MCF 10A (cell line): ENCODE measurements at regions not wholly inside any gene's neighbourhood (a gene's known extent, or its start where the extent isn't known, plus 50 kb on each side); places are given as distances from the start of the nearest gene placed in this dataset.

Source experiments
- BruUV-seq: library from RNA; stranded (reverse); fragments of 400-500 nt; replicated peaks from 2 replicates; lab custom pipeline; 2021; lab: Mats Ljungman, UMichigan
- CTCF ChIA-PET: fragments of 300-600 bp; sonication (Branson Sonifier 250); formaldehyde crosslinking; extraction: SDS; loops from one replicate; lab custom pipeline; 2021; ENCODE audit warnings: antibody characterized with exemption, inconsistent platforms; lab: Yijun Ruan, JAX
- POLR2A ChIA-PET: fragments of 300-600, 350-650 bp; sonication (Branson Sonifier 250); formaldehyde crosslinking; extraction: SDS; loops from one replicate; lab custom pipeline; 2020; ENCODE audit warnings: antibody characterized with exemption, inconsistent platforms; lab: Yijun Ruan, JAX
- DNase-seq: peaks from one replicate; pipeline ENCODE4 v3.0.0-alpha.2; 2018; ENCODE audit not compliant: unreplicated experiment
- H3K27ac Mint-ChIP-seq: one replicate; pipeline ENCODE4 v1.8.0; 2022; ENCODE audit warnings: mild to moderate bottlenecking, low read depth, mixed read lengths; ENCODE audit not compliant: unreplicated experiment
- H3K27me3 Mint-ChIP-seq: one replicate; pipeline ENCODE4 v1.8.0; 2022; ENCODE audit warnings: mixed read lengths; ENCODE audit not compliant: insufficient read depth, unreplicated experiment
- H3K36me3 Mint-ChIP-seq: one replicate; pipeline ENCODE4 v1.8.0; 2022; ENCODE audit warnings: mild to moderate bottlenecking, moderate library complexity, mixed read lengths; ENCODE audit not compliant: insufficient read depth, unreplicated experiment
- H3K4me1 Mint-ChIP-seq: one replicate; pipeline ENCODE4 v1.8.0; 2022; ENCODE audit warnings: mixed read lengths; ENCODE audit not compliant: insufficient read depth, unreplicated experiment
- H3K4me3 Mint-ChIP-seq: one replicate; pipeline ENCODE4 v1.8.0; 2022; ENCODE audit warnings: mild to moderate bottlenecking, moderate library complexity, mixed read lengths; ENCODE audit not compliant: unreplicated experiment
- H3K9me3 Mint-ChIP-seq: one replicate; pipeline ENCODE4 v1.8.0; 2022; ENCODE audit warnings: mixed read lengths; ENCODE audit not compliant: unreplicated experiment
- CTCF ChIP-seq: fragments of 200-600 bp; IDR thresholded peaks from one replicate; pipeline ENCODE4 v1.8.0; 2022; ENCODE audit warnings: antibody characterized with exemption, mild to moderate bottlenecking; ENCODE audit not compliant: unreplicated experiment
- intact Hi-C: fragments of 100-400 bp; cut with micrococcal nuclease; formaldehyde crosslinking; loops from 2 replicates; pipeline ENCODE4 v1.14.1; 2022

GRCh38 chr9:86639899-86640379, 285.7 kb upstream of the TUT7 start:
- no peak overlapping the region for H3K27ac Mint-ChIP-seq
- no peaks in the 10 kb centered on the region for H3K27me3 Mint-ChIP-seq
- POLR2A ChIA-PET = no interaction called here
- no peaks in the 10 kb centered on the region for H3K4me1 Mint-ChIP-seq
- intact Hi-C loops = loop anchor here (5.0 kb wide), 2 partner anchors 153 to 357 kb away; no protein-coding TSS in a partner anchor
- CTCF ChIA-PET = interaction anchor here (0.6 kb wide), 1 partner anchor 19 kb away, joined by 3 read pairs; no protein-coding TSS in a partner anchor
- H3K9me3 Mint-ChIP-seq = no peaks in the 10 kb centered on the region
- DNase-seq = no peak
- BruUV-seq = no TSS peak
- H3K36me3 Mint-ChIP-seq = no peaks in the 10 kb centered on the region
- no peak overlapping the region for H3K4me3 Mint-ChIP-seq
- no peak for TF ChIP-seq CTCF

GRCh38 chr9:86639287-86639686, 285.1 kb upstream of the TUT7 start:
- no peak for DNase-seq
- no peaks in the 10 kb centered on the region for H3K4me1 Mint-ChIP-seq
- BruUV-seq = no TSS peak

GRCh38 chr9:86638109-86638508, 283.9 kb upstream of the TUT7 start:
- intact Hi-C loops = loop anchor here (5.0 kb wide), 2 partner anchors 151 to 359 kb away; no protein-coding TSS in a partner anchor
- H3K4me1 Mint-ChIP-seq = no peaks in the 10 kb centered on the region
- CTCF ChIA-PET = interaction anchor here (0.6 to 2.6 kb wide), 26 partner anchors 9 to 687 kb away, joined by 3 to 8 read pairs (median 4); no protein-coding TSS in a partner anchor

More at GRCh38 chr9:86639287-86639686, 285.1 kb upstream of the TUT7 start:
- intact Hi-C loops = loop anchor here (5.0 kb wide), 2 partner anchors 152 to 358 kb away; no protein-coding TSS in a partner anchor
- Mint-ChIP-seq H3K4me3 (no peak overlapping the region), H3K27ac (no peak overlapping the region), H3K27me3 (no peaks in the 10 kb centered on the region), H3K36me3 (no peaks in the 10 kb centered on the region), H3K9me3 (no peaks in the 10 kb centered on the region)
- ChIA-PET POLR2A (no interaction called here), CTCF (interaction anchor here (1.1 to 2.6 kb wide), 2 partner anchors 152 to 684 kb away, joined by 6 to 8 read pairs; no protein-coding TSS in a partner anchor)
- no peak for TF ChIP-seq CTCF

More at GRCh38 chr9:86638109-86638508, 283.9 kb upstream of the TUT7 start:
- BruUV-seq = no TSS peak
- POLR2A ChIA-PET = interaction anchor here (0.6 kb wide), 1 partner anchor 309 kb away, joined by 3 read pairs; no protein-coding TSS in a partner anchor
- TF ChIP-seq CTCF = no peak
- no peak overlapping the region for H3K4me3 Mint-ChIP-seq
- H3K27me3 Mint-ChIP-seq = no peaks in the 10 kb centered on the region
- no peak for DNase-seq
- no peaks in the 10 kb centered on the region for H3K9me3 Mint-ChIP-seq
- no peaks in the 10 kb centered on the region for H3K36me3 Mint-ChIP-seq
- no peak overlapping the region for H3K27ac Mint-ChIP-seq
